ENCODE measurements at regions not wholly inside any gene's neighbourhood (a gene's known extent, or its start where the extent isn't known, plus 50 kb on each side); places are given as distances from the start of the nearest gene placed in this dataset.

GRCh38 chr18:45386041-45386655 lies 229.1 kb upstream of the SLC14A2 start:
- no peak for DNase-seq

GRCh38 chr18:45387229-45387628 lies 228.0 kb upstream of the SLC14A2 start:
- no peak for DNase-seq

- no peak for DNase-seq
These were observed 216.8 kb upstream of the SLC14A2 start for GRCh38 chr18:45398448-45398847.

GRCh38 chr18:45399146-45399545 lies 216.1 kb upstream of the SLC14A2 start:
- DNase-seq, result no peak

- no peak for DNase-seq
These were observed 215.6 kb upstream of the SLC14A2 start for GRCh38 chr18:45399643-45400042.

- DNase-seq, result no peak
These were observed 212.7 kb upstream of the SLC14A2 start for GRCh38 chr18:45402485-45403056.

GRCh38 chr18:45403341-45404049 lies 211.8 kb upstream of the SLC14A2 start:
- no peak for DNase-seq

- no peak for DNase-seq
These were observed 207.1 kb upstream of the SLC14A2 start for GRCh38 chr18:45408218-45408617.

- DNase-seq, result no peak
These were observed 205.3 kb upstream of the SLC14A2 start for GRCh38 chr18:45409971-45410370.

- no peak for DNase-seq
These were observed 202.7 kb upstream of the SLC14A2 start for GRCh38 chr18:45412577-45412976.

GRCh38 chr18:45413180-45413836 lies 202.0 kb upstream of the SLC14A2 start:
- no peak for DNase-seq

- DNase-seq, result no peak
These were observed 199.7 kb upstream of the SLC14A2 start for GRCh38 chr18:45415614-45416013.

- DNase-seq, result no peak
These were observed 199.1 kb upstream of the SLC14A2 start for GRCh38 chr18:45416168-45416567.

- no peak for DNase-seq
These were observed 197.9 kb upstream of the SLC14A2 start for GRCh38 chr18:45417392-45417791.

GRCh38 chr18:45423659-45424058 lies 191.6 kb upstream of the SLC14A2 start:
- no peak for DNase-seq

- no peak for DNase-seq
These were observed 185.2 kb upstream of the SLC14A2 start for GRCh38 chr18:45430041-45430440.

- DNase-seq, result no peak
These were observed 179.5 kb upstream of the SLC14A2 start for GRCh38 chr18:45435810-45436209.

- DNase-seq, result no peak
These were observed 177.9 kb upstream of the SLC14A2 start for GRCh38 chr18:45437366-45437765.

GRCh38 chr18:45439851-45440645 lies 175.2 kb upstream of the SLC14A2 start:
- DNase-seq, result no peak

GRCh38 chr18:45441110-45441847 lies 174.0 kb upstream of the SLC14A2 start:
- DNase-seq, result no peak

GRCh38 chr18:45444040-45444439 lies 171.2 kb upstream of the SLC14A2 start:
- no peak for DNase-seq
